Parathyroid adenoma (tissue), 2 donors: ENCODE measurements at regions not wholly inside any gene's neighbourhood (a gene's known extent, or its start where the extent isn't known, plus 50 kb on each side); places are given as distances from the start of the nearest gene placed in this dataset.

Experiments used
- H2AFZ ChIP-seq: fragments of 300-600 bp; sonication (generic); one replicate; pipeline ENCODE4 v1.7.0; 2017; ENCODE audit warnings: antibody characterized with exemption, mild to moderate bottlenecking
- H3K27ac ChIP-seq: fragments of 300-600 bp; sonication (generic); one replicate; pipeline ENCODE4 v1.7.0; 2017
- H3K27me3 ChIP-seq: fragments of 300-600 bp; sonication (generic); one replicate; pipeline ENCODE4 v1.7.0; 2017; ENCODE audit warnings: low read length; ENCODE audit not compliant: control insufficient read depth, insufficient read depth
- H3K36me3 ChIP-seq: fragments of 300-600 bp; sonication (generic); one replicate; pipeline ENCODE4 v1.7.0; 2017; ENCODE audit warnings: low read length; ENCODE audit not compliant: control insufficient read depth, insufficient read depth
- H3K4me1 ChIP-seq: fragments of 300-600 bp; sonication (generic); one replicate; pipeline ENCODE4 v1.7.0; 2017; ENCODE audit warnings: control low read depth
- H3K4me2 ChIP-seq: fragments of 300-600 bp; sonication (generic); one replicate; pipeline ENCODE4 v1.7.0; 2017; ENCODE audit warnings: low read length
- H3K4me3 ChIP-seq: fragments of 300-600 bp; sonication (generic); one replicate; pipeline ENCODE4 v1.7.0; 2017; ENCODE audit warnings: low read depth, low read length
- H3K79me2 ChIP-seq: fragments of 300-600 bp; sonication (generic); one replicate; pipeline ENCODE4 v1.7.0; 2017; ENCODE audit warnings: control low read depth
- H3K9ac ChIP-seq: fragments of 300-600 bp; sonication (generic); one replicate; pipeline ENCODE4 v1.7.0; 2017; ENCODE audit warnings: mild to moderate bottlenecking
- H3K9me3 ChIP-seq: fragments of 300-600 bp; sonication (generic); one replicate; pipeline ENCODE4 v1.7.0; 2017; ENCODE audit warnings: low read length; ENCODE audit not compliant: control insufficient read depth
- TF ChIP-seq, protein P1 (sequence below): fragments of 300-600 bp; sonication (generic); IDR thresholded peaks from one replicate; pipeline ENCODE4 v1.7.0; 2017; ENCODE audit warnings: antibody characterized with exemption, mild to moderate bottlenecking
- donor health status: primary hyperparathyroidism.

DNA sequence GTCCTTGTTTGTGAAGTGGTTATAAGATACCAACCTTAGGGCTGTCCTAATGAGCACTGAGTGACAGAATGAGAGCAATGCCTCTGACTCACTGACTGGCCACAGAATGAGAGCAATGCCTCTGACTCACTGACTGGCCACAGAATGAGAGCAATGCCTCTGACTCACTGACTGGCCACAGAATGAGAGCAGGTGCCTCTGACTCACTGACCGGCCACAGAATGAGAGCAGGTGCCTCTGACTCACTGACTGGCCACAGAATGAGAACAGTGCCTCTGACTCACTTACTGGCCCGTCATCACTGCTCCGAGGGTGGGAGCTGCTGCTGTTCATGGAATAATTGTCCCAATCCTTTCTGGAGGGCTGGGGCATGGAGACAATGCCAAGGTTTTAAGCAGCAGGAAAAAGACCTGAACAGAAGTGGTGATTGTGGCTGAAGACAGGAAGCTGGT, 265.2 kb upstream of the PPP2R2D start:
- H2AFZ ChIP-seq, result no peak overlapping the region

DNA sequence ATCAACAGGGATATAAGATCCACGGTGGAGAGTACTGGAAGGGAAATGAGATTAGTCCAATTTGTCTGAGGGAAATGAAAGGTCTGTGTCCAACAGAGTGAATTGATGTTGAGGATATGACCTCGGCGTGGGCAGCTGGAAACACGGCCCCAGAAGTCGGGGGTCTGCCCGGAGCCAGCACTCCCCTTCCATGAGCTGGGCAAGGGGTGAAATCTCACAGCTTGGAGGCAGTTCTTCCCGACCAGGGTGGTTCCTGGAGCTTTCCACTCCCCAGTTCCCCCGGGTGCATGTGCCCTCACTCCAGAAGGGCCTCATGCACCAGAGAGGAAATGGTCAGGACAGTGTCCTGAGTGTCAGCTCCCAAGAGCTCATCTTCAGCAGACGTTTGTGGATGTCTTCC, 264.7 kb upstream of the PPP2R2D start:
- no peaks in the 10 kb centered on the region for H3K36me3 ChIP-seq
- no peaks in the 10 kb centered on the region for H3K4me1 ChIP-seq
- H3K4me2 ChIP-seq, result no peak overlapping the region
- no peak overlapping the region for H3K9ac ChIP-seq
- H3K27ac ChIP-seq, result no peak overlapping the region
- H2AFZ ChIP-seq, result no peak overlapping the region
- no peaks in the 10 kb centered on the region for H3K9me3 ChIP-seq
- no peaks in the 10 kb centered on the region for H3K79me2 ChIP-seq
- no peak overlapping the region for H3K4me3 ChIP-seq
- TF ChIP-seq, protein P1, sequence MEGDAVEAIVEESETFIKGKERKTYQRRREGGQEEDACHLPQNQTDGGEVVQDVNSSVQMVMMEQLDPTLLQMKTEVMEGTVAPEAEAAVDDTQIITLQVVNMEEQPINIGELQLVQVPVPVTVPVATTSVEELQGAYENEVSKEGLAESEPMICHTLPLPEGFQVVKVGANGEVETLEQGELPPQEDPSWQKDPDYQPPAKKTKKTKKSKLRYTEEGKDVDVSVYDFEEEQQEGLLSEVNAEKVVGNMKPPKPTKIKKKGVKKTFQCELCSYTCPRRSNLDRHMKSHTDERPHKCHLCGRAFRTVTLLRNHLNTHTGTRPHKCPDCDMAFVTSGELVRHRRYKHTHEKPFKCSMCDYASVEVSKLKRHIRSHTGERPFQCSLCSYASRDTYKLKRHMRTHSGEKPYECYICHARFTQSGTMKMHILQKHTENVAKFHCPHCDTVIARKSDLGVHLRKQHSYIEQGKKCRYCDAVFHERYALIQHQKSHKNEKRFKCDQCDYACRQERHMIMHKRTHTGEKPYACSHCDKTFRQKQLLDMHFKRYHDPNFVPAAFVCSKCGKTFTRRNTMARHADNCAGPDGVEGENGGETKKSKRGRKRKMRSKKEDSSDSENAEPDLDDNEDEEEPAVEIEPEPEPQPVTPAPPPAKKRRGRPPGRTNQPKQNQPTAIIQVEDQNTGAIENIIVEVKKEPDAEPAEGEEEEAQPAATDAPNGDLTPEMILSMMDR, result no peak
- H3K27me3 ChIP-seq, result no peaks in the 10 kb centered on the region

More for the DNA sequence above, 265.2 kb upstream of the PPP2R2D start:
- H3K9me3 ChIP-seq, result no peaks in the 10 kb centered on the region
- TF ChIP-seq, protein P1, result no peak
- H3K36me3 ChIP-seq, result no peaks in the 10 kb centered on the region
- H3K4me1 ChIP-seq, result no peaks in the 10 kb centered on the region
- H3K27ac ChIP-seq, result no peak overlapping the region
- H3K27me3 ChIP-seq, result no peaks in the 10 kb centered on the region
- H3K9ac ChIP-seq, result no peak overlapping the region
- no peak overlapping the region for H3K4me2 ChIP-seq
- H3K4me3 ChIP-seq, result no peak overlapping the region
- H3K79me2 ChIP-seq, result no peaks in the 10 kb centered on the region

DNA sequence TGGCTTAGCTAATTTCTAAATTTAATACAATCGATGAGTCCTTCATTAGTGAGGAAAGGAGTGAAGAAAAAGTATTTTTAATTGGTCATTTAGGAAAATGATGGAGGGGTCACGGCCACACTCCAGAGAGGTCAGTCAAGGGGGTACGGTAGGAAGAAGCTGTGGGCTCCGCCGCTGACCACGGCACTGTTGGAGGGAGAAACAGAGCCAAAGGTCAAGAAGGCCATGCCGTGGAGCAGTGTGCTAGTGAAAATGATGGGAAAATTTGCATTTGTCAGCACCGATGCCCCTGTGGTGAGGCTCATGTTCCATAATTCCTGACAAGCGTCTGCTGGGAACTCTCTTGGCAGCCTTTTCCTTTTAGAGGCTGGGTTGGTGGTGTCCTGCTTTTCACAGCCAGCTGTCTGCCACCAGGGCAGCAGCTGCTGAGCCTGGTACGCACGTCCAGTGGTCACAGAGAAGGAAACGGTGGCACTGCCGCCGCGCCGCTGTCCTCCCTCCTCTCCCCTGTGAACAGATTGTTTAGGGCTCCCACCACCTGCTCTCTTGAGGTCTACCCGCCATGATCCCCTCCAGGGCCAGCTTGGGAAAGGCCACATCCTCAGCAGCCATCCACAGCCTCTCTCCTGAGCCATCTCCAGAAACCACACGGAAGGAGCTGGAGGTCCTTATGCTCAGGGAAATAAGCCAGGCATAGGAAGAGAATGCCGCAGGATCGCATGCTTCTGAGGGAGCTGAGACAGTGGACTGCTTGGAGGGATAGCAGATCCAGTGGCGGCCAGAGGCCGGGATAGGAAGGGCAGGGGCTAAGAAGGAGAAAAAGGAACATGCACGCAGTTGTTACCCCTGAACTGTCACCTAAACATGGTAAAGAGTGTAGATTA, 263.7 kb upstream of the PPP2R2D start:
- Histone ChIP-seq H3K4me1 (no peaks in the 10 kb centered on the region), H3K9ac (no peak overlapping the region), H3K79me2 (no peaks in the 10 kb centered on the region), H3K27ac (no peak overlapping the region), H3K27me3 (no peaks in the 10 kb centered on the region), H3K4me2 (no peak overlapping the region), H3K36me3 (no peaks in the 10 kb centered on the region), H2AFZ (no peak overlapping the region), H3K4me3 (no peak overlapping the region), H3K9me3 (no peaks in the 10 kb centered on the region)
- TF ChIP-seq, protein P1, result no peak

DNA sequence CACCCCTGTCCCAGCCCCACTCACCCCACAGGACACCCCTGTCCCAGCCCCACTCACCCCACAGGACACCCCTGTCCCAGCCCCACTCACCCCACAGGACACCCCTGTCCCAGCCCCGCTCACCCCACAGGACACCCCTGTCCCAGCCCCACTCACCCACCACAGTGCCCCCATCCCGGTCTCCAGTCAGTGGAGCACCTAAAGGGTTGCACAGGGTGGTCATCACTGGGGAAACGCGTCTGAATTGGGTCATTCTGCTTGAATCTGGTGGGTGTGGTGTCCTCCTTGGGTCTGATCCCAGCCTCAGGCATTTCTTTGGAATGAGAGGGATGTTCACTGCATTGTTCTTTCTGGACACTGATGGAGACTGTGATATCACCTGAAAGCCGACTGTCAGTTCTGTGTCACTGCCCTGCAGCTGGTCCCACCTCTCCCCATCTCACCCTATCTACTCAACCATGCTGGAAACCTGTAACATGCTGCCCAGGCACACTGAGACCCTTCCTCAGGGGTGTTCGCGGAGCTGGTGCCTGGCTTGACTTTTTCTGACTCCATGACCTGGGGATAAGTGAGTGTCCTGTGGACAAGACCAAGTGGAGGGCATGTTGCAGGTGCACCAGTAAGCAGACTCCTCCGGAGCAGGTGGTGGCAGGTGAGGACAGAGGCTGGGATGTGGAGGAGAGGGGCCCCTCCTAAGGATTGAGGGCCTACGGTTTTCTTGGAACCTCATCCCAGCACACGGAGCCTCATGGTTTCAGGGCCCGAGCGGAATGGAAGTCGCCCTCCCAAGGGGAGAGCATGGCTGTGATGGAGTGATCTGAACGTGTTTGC, 262.5 kb upstream of the PPP2R2D start:
- H3K4me3 ChIP-seq, result no peak overlapping the region
- no peaks in the 10 kb centered on the region for H3K79me2 ChIP-seq
- no peak overlapping the region for H3K27ac ChIP-seq
- H3K9ac ChIP-seq, result no peak overlapping the region
- no peaks in the 10 kb centered on the region for H3K4me1 ChIP-seq
- H3K4me2 ChIP-seq, result no peak overlapping the region
- no peaks in the 10 kb centered on the region for H3K9me3 ChIP-seq
- H3K27me3 ChIP-seq, result no peaks in the 10 kb centered on the region
- TF ChIP-seq, protein P1, result no peak
- H2AFZ ChIP-seq, result no peak overlapping the region
- no peaks in the 10 kb centered on the region for H3K36me3 ChIP-seq
